SH-SY5Y (cell line): ENCODE measurements at regions not wholly inside any gene's neighbourhood (a gene's known extent, or its start where the extent isn't known, plus 50 kb on each side); places are given as distances from the start of the nearest gene placed in this dataset.

ENCODE experiments used
- GATA2 ChIP-seq: IDR thresholded peaks from 2 replicates; pipeline ENCODE4 v1.6.1; 2011; ENCODE audit warnings: mild to moderate bottlenecking, low read depth, low read length
- GATA3 ChIP-seq: IDR thresholded peaks from 2 replicates; pipeline ENCODE4 v1.6.1; 2011; ENCODE audit warnings: low read depth, mild to moderate bottlenecking, low read length, moderate library complexity

GRCh38 chr7:130951303-130951975 lies 217.4 kb upstream of the KLF14 start:
- TF ChIP-seq GATA3 (no peak), GATA2 (no peak)

GRCh38 chr7:130951976-130952876 lies 218.2 kb upstream of the KLF14 start:
- TF ChIP-seq GATA2 (no peak), GATA3 (no peak)

GRCh38 chr7:130953196-130953595 lies 219.2 kb upstream of the KLF14 start:
- TF ChIP-seq GATA2 (no peak), GATA3 (no peak)

- TF ChIP-seq GATA3, result no peak
- no peak for TF ChIP-seq GATA2
Observed at GRCh38 chr7:130954918-130955564, 221.0 kb upstream of the KLF14 start.

GRCh38 chr7:130955565-130955919 lies 221.5 kb upstream of the KLF14 start:
- TF ChIP-seq GATA2 (no peak), GATA3 (no peak)

- TF ChIP-seq GATA2 (no peak), GATA3 (no peak)
Observed at GRCh38 chr7:130956417-130957136, 222.6 kb upstream of the KLF14 start.

GRCh38 chr7:130957137-130957513 lies 223.1 kb upstream of the KLF14 start:
- no peak for TF ChIP-seq GATA2
- no peak for TF ChIP-seq GATA3

GRCh38 chr7:130958846-130959245 lies 224.8 kb upstream of the KLF14 start:
- TF ChIP-seq GATA2, result no peak
- TF ChIP-seq GATA3, result no peak

- no peak for TF ChIP-seq GATA2
- no peak for TF ChIP-seq GATA3
Observed at GRCh38 chr7:130959743-130960207, 225.8 kb upstream of the KLF14 start.

- TF ChIP-seq GATA2 (no peak), GATA3 (no peak)
Observed at GRCh38 chr7:130960208-130960988, 226.4 kb upstream of the KLF14 start.

- TF ChIP-seq GATA2 (no peak), GATA3 (no peak)
Observed at GRCh38 chr7:130961128-130961601, 227.2 kb upstream of the KLF14 start.

GRCh38 chr7:130962109-130962508 lies 228.1 kb upstream of the KLF14 start:
- no peak for TF ChIP-seq GATA2
- no peak for TF ChIP-seq GATA3

- TF ChIP-seq GATA2 (no peak), GATA3 (no peak)
Observed at GRCh38 chr7:130963339-130963738, 229.3 kb upstream of the KLF14 start.
